ENCODE measurements at regions not wholly inside any gene's neighbourhood (a gene's known extent, or its start where the extent isn't known, plus 50 kb on each side); places are given as distances from the start of the nearest gene placed in this dataset.
A peak's percentile ranks its signal among the peaks of the same experiment; 100 is the strongest.
"Not testable (repeated sequence)": the region's sequence is repeated elsewhere in the genome, so short reads cannot be mapped to it uniquely, and the experiment has no call there.

- DNase-seq: peak; percentile 8
Observed at GRCh38 chr6:85864453-85865401, 222.0 kb upstream of the SYNCRIP start.

- no peak for DNase-seq
Observed at GRCh38 chr6:85856235-85856634, 213.5 kb upstream of the SYNCRIP start.

- DNase-seq: not testable (repeated sequence)
Observed at GRCh38 chr6:85838351-85839119, 195.8 kb upstream of the SYNCRIP start.

GRCh38 chr6:85828973-85829372 is 186.3 kb upstream of the SYNCRIP start:
- no peak for DNase-seq

GRCh38 chr6:85826997-85827396 is 184.3 kb upstream of the SYNCRIP start:
- no peak for DNase-seq

GRCh38 chr6:85824329-85824728 is 181.6 kb upstream of the SYNCRIP start:
- no peak for DNase-seq

GRCh38 chr6:85810558-85810957 is 167.9 kb upstream of the SYNCRIP start:
- no peak for DNase-seq

GRCh38 chr6:85803721-85804120 is 161.0 kb upstream of the SYNCRIP start:
- no peak for DNase-seq

- DNase-seq: no peak
Observed at GRCh38 chr6:85802162-85802561, 159.5 kb upstream of the SYNCRIP start.

- no peak for DNase-seq
Observed at GRCh38 chr6:85798931-85799652, 156.4 kb upstream of the SYNCRIP start.

- no peak for DNase-seq
Observed at GRCh38 chr6:85797993-85798392, 155.3 kb upstream of the SYNCRIP start.

GRCh38 chr6:85795945-85796344 is 153.3 kb upstream of the SYNCRIP start:
- no peak for DNase-seq

- no peak for DNase-seq
Observed at GRCh38 chr6:85792254-85792653, 149.6 kb upstream of the SYNCRIP start.

GRCh38 chr6:85775883-85776282 is 133.2 kb upstream of the SYNCRIP start:
- no peak for DNase-seq

GRCh38 chr6:85772641-85773040 is 130.0 kb upstream of the SYNCRIP start:
- DNase-seq: no peak

- no peak for DNase-seq
Observed at GRCh38 chr6:85771925-85772430, 129.3 kb upstream of the SYNCRIP start.

GRCh38 chr6:85771455-85771854 is 128.8 kb upstream of the SYNCRIP start:
- no peak for DNase-seq

- DNase-seq: no peak
Observed at GRCh38 chr6:85764844-85765243, 122.2 kb upstream of the SYNCRIP start.

GRCh38 chr6:85756982-85757381 is 114.3 kb upstream of the SYNCRIP start:
- DNase-seq: peak; percentile 7

GRCh38 chr6:85754894-85755293 is 112.2 kb upstream of the SYNCRIP start:
- DNase-seq: no peak

GRCh38 chr6:85752602-85753001 is 109.9 kb upstream of the SYNCRIP start:
- no peak for DNase-seq
